ENCODE measurements at regions not wholly inside any gene's neighbourhood (a gene's known extent, or its start where the extent isn't known, plus 50 kb on each side); places are given as distances from the start of the nearest gene placed in this dataset.

DNA sequence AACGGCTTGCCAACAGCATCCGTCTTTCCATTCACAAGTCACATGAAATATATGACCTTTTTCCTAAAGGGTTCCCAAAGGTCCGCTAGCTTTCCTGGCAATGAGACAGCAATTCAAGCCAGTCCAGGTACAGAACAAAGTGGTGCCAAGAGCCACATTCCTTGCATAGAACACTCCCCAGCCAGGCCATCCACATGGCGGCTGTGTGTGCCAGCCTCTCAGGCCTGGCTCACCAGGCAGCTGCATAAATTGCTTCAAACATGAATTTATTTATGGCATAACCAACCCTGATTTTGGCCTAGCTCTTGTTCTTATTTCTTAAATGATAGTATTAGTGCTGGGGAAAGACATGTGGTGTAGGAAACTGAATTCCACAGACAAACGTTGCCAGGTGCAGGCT, 63.7 kb upstream of the CREB5 start:
- no peak for DNase-seq (ENCODE audit: low read depth, low spot score)
- H3K27ac ChIP-seq (ENCODE audit: low read depth, low read length) = no peak overlapping the region
- H3K9me3 ChIP-seq (ENCODE audit: control insufficient read depth, insufficient read depth, low read length) = no peaks in the 10 kb centered on the region; the same call in 1 of the 2 replicates
- TF ChIP-seq, protein P1, sequence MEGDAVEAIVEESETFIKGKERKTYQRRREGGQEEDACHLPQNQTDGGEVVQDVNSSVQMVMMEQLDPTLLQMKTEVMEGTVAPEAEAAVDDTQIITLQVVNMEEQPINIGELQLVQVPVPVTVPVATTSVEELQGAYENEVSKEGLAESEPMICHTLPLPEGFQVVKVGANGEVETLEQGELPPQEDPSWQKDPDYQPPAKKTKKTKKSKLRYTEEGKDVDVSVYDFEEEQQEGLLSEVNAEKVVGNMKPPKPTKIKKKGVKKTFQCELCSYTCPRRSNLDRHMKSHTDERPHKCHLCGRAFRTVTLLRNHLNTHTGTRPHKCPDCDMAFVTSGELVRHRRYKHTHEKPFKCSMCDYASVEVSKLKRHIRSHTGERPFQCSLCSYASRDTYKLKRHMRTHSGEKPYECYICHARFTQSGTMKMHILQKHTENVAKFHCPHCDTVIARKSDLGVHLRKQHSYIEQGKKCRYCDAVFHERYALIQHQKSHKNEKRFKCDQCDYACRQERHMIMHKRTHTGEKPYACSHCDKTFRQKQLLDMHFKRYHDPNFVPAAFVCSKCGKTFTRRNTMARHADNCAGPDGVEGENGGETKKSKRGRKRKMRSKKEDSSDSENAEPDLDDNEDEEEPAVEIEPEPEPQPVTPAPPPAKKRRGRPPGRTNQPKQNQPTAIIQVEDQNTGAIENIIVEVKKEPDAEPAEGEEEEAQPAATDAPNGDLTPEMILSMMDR (IDR thresholded peaks at IDR 0.05; ENCODE audit: low read depth, low read length) = no peak
- no peaks in the 10 kb centered on the region for H3K27me3 ChIP-seq (ENCODE audit: control insufficient read depth, insufficient read depth, low read length)
- H3K4me3 ChIP-seq (ENCODE audit: low read depth, low read length) = no peak overlapping the region
- ChIA-PET CTCF (interaction anchor here (1.2 to 2.0 kb wide), 5 partner anchors 10 to 505 kb away, joined by 3 to 9 read pairs (median 5); no protein-coding TSS in a partner anchor), POLR2A (interaction anchor here (0.6 to 1.5 kb wide), 3 partner anchors 15 to 116 kb away, joined by 4 to 5 read pairs (median 4); no protein-coding TSS in a partner anchor)

DNA sequence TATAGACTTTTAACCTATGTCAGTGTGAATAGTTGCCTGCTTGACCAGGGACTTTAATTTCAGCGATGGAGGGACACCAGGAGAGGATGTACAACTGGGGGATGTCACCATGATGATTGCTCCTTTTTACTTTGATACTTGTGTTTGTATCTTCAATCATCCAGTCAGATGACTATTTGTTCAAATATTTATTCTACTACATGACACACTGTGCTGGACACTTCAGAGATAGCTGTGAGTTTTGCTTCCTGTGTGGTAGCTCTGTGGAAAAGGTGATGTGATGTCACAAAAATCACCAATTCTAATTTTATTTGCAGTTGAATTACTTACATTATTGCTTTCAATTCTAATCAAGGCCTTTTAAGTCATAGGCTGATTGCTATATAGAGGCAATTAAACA, 62.7 kb upstream of the CREB5 start:
- DNase-seq (ENCODE audit: low read depth, low spot score) = no peak
- CTCF ChIA-PET = interaction anchor here (1.4 to 1.8 kb wide), 2 partner anchors 9 to 13 kb away, joined by 4 to 7 read pairs; no protein-coding TSS in a partner anchor
- H3K9me3 ChIP-seq (ENCODE audit: control insufficient read depth, insufficient read depth, low read length) = no peaks in the 10 kb centered on the region; the same call in none of the 2 replicates

DNA sequence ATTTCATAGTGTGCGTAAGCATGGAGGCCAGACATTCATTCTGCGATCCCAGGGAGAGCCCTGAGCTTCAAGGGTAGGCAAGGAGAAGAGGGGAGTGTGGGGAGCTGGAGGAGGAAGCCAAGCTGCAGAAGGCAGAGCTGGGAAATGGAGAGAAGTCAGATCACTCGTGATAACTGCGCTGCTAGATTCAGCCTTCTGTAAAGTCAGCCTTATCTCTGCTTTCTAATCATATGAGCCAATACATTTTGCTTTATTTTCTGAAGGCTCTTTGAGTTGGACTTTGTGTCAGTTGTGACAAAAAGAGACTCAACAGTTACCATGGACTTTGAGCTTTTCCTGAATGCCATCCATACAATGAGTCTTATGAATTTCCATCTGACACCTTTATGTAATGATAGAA, 61.7 kb upstream of the CREB5 start:
- no peaks in the 10 kb centered on the region; the same call in none of the 2 replicates for H3K9me3 ChIP-seq (ENCODE audit: control insufficient read depth, insufficient read depth, low read length)
- DNase-seq (ENCODE audit: low read depth, low spot score) = no peak
- H3K4me3 ChIP-seq (ENCODE audit: low read depth, low read length) = no peak overlapping the region
- no peaks in the 10 kb centered on the region for H3K27me3 ChIP-seq (ENCODE audit: control insufficient read depth, insufficient read depth, low read length)
- POLR2A ChIA-PET = no interaction called here
- CTCF ChIA-PET = interaction anchor here (1.8 kb wide), 1 partner anchor 12 kb away, joined by 7 read pairs; no protein-coding TSS in a partner anchor
- TF ChIP-seq, protein P1 (IDR thresholded peaks at IDR 0.05; ENCODE audit: low read depth, low read length) = no peak
- no peak overlapping the region for H3K27ac ChIP-seq (ENCODE audit: low read depth, low read length)

More for the DNA sequence above, 62.7 kb upstream of the CREB5 start:
- no peak overlapping the region for H3K4me3 ChIP-seq (ENCODE audit: low read depth, low read length)
- no peak overlapping the region for H3K27ac ChIP-seq (ENCODE audit: low read depth, low read length)
- POLR2A ChIA-PET = no interaction called here
- no peaks in the 10 kb centered on the region for H3K27me3 ChIP-seq (ENCODE audit: control insufficient read depth, insufficient read depth, low read length)
- TF ChIP-seq, protein P1 (IDR thresholded peaks at IDR 0.05; ENCODE audit: low read depth, low read length) = no peak

DNA sequence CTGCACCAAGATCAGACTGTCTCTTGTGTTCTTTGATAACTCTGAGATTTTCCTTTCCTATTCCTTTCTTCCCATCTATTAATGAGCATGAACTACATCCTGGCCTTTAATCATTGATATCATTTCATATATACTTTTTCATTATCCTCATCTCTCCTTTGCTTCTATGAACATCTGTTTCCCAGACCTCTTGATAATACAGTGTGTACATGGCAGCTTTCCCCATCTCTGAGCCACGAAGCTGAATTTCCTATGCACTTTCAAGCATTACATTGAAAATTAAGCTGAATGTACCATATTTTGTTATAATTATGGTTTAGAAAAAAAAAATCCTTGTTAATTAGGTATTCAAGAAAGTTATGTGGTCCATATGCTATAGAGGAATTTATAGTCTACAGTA, 60.9 kb upstream of the CREB5 start:
- CTCF ChIA-PET = interaction anchor here (1.8 kb wide), 1 partner anchor 11 kb away, joined by 7 read pairs; no protein-coding TSS in a partner anchor
- no peak overlapping the region for H3K27ac ChIP-seq (ENCODE audit: low read depth, low read length)
- no peak overlapping the region for H3K4me3 ChIP-seq (ENCODE audit: low read depth, low read length)

More for the DNA sequence above, 60.9 kb upstream of the CREB5 start:
- POLR2A ChIA-PET = no interaction called here
- DNase-seq (ENCODE audit: low read depth, low spot score) = no peak
- Histone ChIP-seq H3K9me3 (ENCODE audit: control insufficient read depth, insufficient read depth, low read length) (no peaks in the 10 kb centered on the region; the same call in none of the 2 replicates), H3K27me3 (ENCODE audit: control insufficient read depth, insufficient read depth, low read length) (no peaks in the 10 kb centered on the region)
- TF ChIP-seq, protein P1 (IDR thresholded peaks at IDR 0.05; ENCODE audit: low read depth, low read length) = no peak
